A673 (cell line): ENCODE measurements at regions not wholly inside any gene's neighbourhood (a gene's known extent, or its start where the extent isn't known, plus 50 kb on each side); places are given as distances from the start of the nearest gene placed in this dataset.

ENCODE experiments used
- CTCF ChIP-seq: fragments of 300-800, 200-600 bp; sonication (generic); conservative IDR thresholded peaks from 2 replicates; pipeline ENCODE4 v1.5.1; 2017; ENCODE audit warnings: low read depth, mild to moderate bottlenecking, antibody characterized with exemption, low read length, moderate library complexity, mixed read lengths
- EZH2 ChIP-seq: fragments of 200-600 bp; sonication (generic); IDR thresholded peaks from 2 replicates; pipeline ENCODE4 v1.6.1; 2017; ENCODE audit warnings: borderline replicate concordance, low read depth, mild to moderate bottlenecking, mixed read lengths, antibody characterized with exemption, low read length; ENCODE audit not compliant: poor library complexity, severe bottlenecking

- no peak for TF ChIP-seq CTCF
- TF ChIP-seq EZH2, result no peak
Measured at GRCh38 chr3:5480190-5480589, 292.7 kb downstream of the EDEM1 start.
